ENCODE measurements at regions not wholly inside any gene's neighbourhood (a gene's known extent, or its start where the extent isn't known, plus 50 kb on each side); places are given as distances from the start of the nearest gene placed in this dataset.

DNA sequence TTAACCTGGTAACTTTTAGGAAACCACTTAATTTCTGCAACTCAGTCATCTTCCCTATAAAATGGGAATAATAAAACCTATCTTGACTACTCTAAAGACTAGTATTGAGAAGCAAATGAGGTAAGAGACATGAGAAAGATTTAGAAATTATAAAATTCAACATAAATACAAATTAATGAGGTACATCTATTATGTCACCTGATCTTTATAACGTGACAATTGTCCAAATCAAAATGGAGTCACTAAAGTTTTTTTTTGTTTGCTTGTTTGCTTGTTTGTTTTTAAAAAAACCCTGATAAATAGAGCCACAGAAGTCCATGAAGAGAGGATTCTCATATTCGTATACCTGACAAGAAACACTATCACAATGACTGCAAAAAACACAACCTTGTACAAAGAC, 242.8 kb downstream of the LRRN1 start:
- TF ChIP-seq, protein P1, sequence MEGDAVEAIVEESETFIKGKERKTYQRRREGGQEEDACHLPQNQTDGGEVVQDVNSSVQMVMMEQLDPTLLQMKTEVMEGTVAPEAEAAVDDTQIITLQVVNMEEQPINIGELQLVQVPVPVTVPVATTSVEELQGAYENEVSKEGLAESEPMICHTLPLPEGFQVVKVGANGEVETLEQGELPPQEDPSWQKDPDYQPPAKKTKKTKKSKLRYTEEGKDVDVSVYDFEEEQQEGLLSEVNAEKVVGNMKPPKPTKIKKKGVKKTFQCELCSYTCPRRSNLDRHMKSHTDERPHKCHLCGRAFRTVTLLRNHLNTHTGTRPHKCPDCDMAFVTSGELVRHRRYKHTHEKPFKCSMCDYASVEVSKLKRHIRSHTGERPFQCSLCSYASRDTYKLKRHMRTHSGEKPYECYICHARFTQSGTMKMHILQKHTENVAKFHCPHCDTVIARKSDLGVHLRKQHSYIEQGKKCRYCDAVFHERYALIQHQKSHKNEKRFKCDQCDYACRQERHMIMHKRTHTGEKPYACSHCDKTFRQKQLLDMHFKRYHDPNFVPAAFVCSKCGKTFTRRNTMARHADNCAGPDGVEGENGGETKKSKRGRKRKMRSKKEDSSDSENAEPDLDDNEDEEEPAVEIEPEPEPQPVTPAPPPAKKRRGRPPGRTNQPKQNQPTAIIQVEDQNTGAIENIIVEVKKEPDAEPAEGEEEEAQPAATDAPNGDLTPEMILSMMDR (IDR thresholded peaks at IDR 0.05; ENCODE audit: borderline replicate concordance, control extremely low read depth, extremely low read depth, insufficient read depth, missing control alignments): no peak
- in situ Hi-C loops (cut with MboI; ENCODE audit: low sequenced_read_pairs, unreplicated experiment): no loop called here
- no peak for DNase-seq (ENCODE audit: low spot score)

GRCh38 chr3:4042869-4043268, 243.6 kb downstream of the LRRN1 start:
- DNase-seq (ENCODE audit: low spot score): no peak
- TF ChIP-seq, protein P1 (IDR thresholded peaks at IDR 0.05; ENCODE audit: borderline replicate concordance, control extremely low read depth, extremely low read depth, insufficient read depth, missing control alignments): no peak
- in situ Hi-C loops (cut with MboI; ENCODE audit: low sequenced_read_pairs, unreplicated experiment): no loop called here

GRCh38 chr3:4043867-4044575, 244.8 kb downstream of the LRRN1 start:
- in situ Hi-C loops (cut with MboI; ENCODE audit: low sequenced_read_pairs, unreplicated experiment): no loop called here
- TF ChIP-seq, protein P1 (IDR thresholded peaks at IDR 0.05; ENCODE audit: borderline replicate concordance, control extremely low read depth, extremely low read depth, insufficient read depth, missing control alignments): no peak
- no peak for DNase-seq (ENCODE audit: low spot score)

- in situ Hi-C loops (cut with MboI; ENCODE audit: low sequenced_read_pairs, unreplicated experiment): no loop called here
- no peak for DNase-seq (ENCODE audit: low spot score)
- TF ChIP-seq, protein P1 (IDR thresholded peaks at IDR 0.05; ENCODE audit: borderline replicate concordance, control extremely low read depth, extremely low read depth, insufficient read depth, missing control alignments): no peak
Observed at GRCh38 chr3:4044619-4045018, 245.4 kb downstream of the LRRN1 start.

DNA sequence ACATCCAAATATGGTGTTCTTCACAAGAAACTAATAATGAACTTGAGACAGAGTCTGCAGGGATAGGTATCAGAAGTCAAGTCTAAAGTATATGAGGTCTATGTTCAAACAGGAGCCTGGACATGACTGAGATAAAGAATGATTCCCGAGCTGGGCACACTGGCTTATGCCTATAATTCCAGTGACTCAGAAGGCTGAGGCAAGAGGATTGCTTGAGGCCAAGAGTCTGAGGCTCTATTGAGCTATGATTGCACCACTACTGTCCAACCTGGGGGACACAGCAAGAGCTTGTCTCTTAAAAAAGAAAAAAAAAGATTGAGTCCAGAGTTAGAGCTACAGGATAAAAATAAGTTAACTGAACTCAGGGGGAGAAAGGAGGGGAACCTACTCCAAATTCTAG, 246.5 kb downstream of the LRRN1 start:
- TF ChIP-seq, protein P1 (IDR thresholded peaks at IDR 0.05; ENCODE audit: borderline replicate concordance, control extremely low read depth, extremely low read depth, insufficient read depth, missing control alignments): no peak
- DNase-seq (ENCODE audit: low spot score): no peak
- in situ Hi-C loops (cut with MboI; ENCODE audit: low sequenced_read_pairs, unreplicated experiment): no loop called here

- in situ Hi-C loops (cut with MboI; ENCODE audit: low sequenced_read_pairs, unreplicated experiment): no loop called here
- DNase-seq (ENCODE audit: low spot score): no peak
- TF ChIP-seq, protein P1 (IDR thresholded peaks at IDR 0.05; ENCODE audit: borderline replicate concordance, control extremely low read depth, extremely low read depth, insufficient read depth, missing control alignments): no peak
Observed at GRCh38 chr3:4047366-4047765, 248.1 kb downstream of the LRRN1 start.
